ENCODE measurements at regions not wholly inside any gene's neighbourhood (a gene's known extent, or its start where the extent isn't known, plus 50 kb on each side); places are given as distances from the start of the nearest gene placed in this dataset.

GRCh38 chr3:96631050-96631449 lies 183.3 kb upstream of the EPHA6 start:
- Histone ChIP-seq H3K9me1 (replicated peaks; ENCODE audit: control insufficient read depth, extremely low read depth, insufficient read depth, low read length) (no peaks in the 10 kb centered on the region), H3K4me3 (replicated peaks in 1 of 3; ENCODE audit: insufficient read depth in 1 of 3, low read depth in 1 of 3, low read length in 3 of 3) (no peak overlapping the region), H2AFZ (ENCODE audit: low read depth, low read length) (no peak overlapping the region), H4K20me1 (replicated peaks; ENCODE audit: control insufficient read depth, extremely low read depth, insufficient read depth, low read length) (no peaks in the 10 kb centered on the region), H3K9me3 (replicated peaks; ENCODE audit: control insufficient read depth, insufficient read depth, low read length) (no peaks in the 10 kb centered on the region), H3K27ac (ENCODE audit: insufficient read depth, low read depth, low read length) (no peak overlapping the region), H3K9ac (replicated peaks; ENCODE audit: extremely low read depth, insufficient read depth, low read length) (no peak overlapping the region), H3K79me2 (ENCODE audit: control insufficient read depth, insufficient read depth, low read length) (no peaks in the 10 kb centered on the region), H3K4me1 (ENCODE audit: control insufficient read depth, extremely low read depth, insufficient read depth, low read length) (no peaks in the 10 kb centered on the region), H3K4me2 (ENCODE audit: insufficient read depth, low read length) (no peak overlapping the region), H3K27me3 (ENCODE audit: control insufficient read depth in 2 of 2, insufficient read depth in 2 of 2, low read length in 2 of 2) (no peaks in the 10 kb centered on the region), H3K36me3 (ENCODE audit: control insufficient read depth in 2 of 2, extremely low read depth in 1 of 2, insufficient read depth in 2 of 2, low read length in 2 of 2) (no peaks in the 10 kb centered on the region)
- ChIA-PET CTCF (no interaction called here), POLR2A (no interaction called here)
- DNase-seq (ENCODE audit: low read depth, low spot score) (no peak), FAIRE-seq (no peak)
- TF ChIP-seq POLR2AphosphoS5 (IDR thresholded peaks at IDR 0.05; ENCODE audit: insufficient read depth, low read depth, low read length) (no peak), FOS (IDR thresholded peaks at IDR 0.05; ENCODE audit: borderline replicate concordance, insufficient read depth, low read length) (no peak), JUN (IDR thresholded peaks at IDR 0.05; ENCODE audit: borderline replicate concordance, insufficient read depth, insufficient read length, low read depth) (no peak), MYC (IDR thresholded peaks at IDR 0.05; ENCODE audit: low read depth, low read length) (no peak)
- intact Hi-C loops (cut with micrococcal nuclease) (no loop called here), dilution Hi-C loops (cut with MboI; ENCODE audit: extremely low pct_ligation_motif_present, low sequenced_read_pairs) (no loop called here)
- no TSS peak for BruUV-seq (replicated peaks)

- POLR2A ChIA-PET = no interaction called here
- Histone ChIP-seq H2AFZ (ENCODE audit: low read depth, low read length) (no peak overlapping the region), H3K9me1 (replicated peaks; ENCODE audit: control insufficient read depth, extremely low read depth, insufficient read depth, low read length) (no peaks in the 10 kb centered on the region), H3K36me3 (ENCODE audit: control insufficient read depth in 2 of 2, extremely low read depth in 1 of 2, insufficient read depth in 2 of 2, low read length in 2 of 2) (no peaks in the 10 kb centered on the region), H3K4me3 (replicated peaks in 1 of 3; ENCODE audit: insufficient read depth in 1 of 3, low read depth in 1 of 3, low read length in 3 of 3) (no peak overlapping the region), H3K9ac (replicated peaks; ENCODE audit: extremely low read depth, insufficient read depth, low read length) (no peak overlapping the region), H4K20me1 (replicated peaks; ENCODE audit: control insufficient read depth, extremely low read depth, insufficient read depth, low read length) (no peaks in the 10 kb centered on the region), H3K27ac (ENCODE audit: insufficient read depth, low read depth, low read length) (no peak overlapping the region), H3K9me3 (replicated peaks; ENCODE audit: control insufficient read depth, insufficient read depth, low read length) (no peaks in the 10 kb centered on the region), H3K27me3 (ENCODE audit: control insufficient read depth in 2 of 2, insufficient read depth in 2 of 2, low read length in 2 of 2) (no peaks in the 10 kb centered on the region), H3K79me2 (ENCODE audit: control insufficient read depth, insufficient read depth, low read length) (no peaks in the 10 kb centered on the region), H3K4me2 (ENCODE audit: insufficient read depth, low read length) (no peak overlapping the region), H3K4me1 (ENCODE audit: control insufficient read depth, extremely low read depth, insufficient read depth, low read length) (no peaks in the 10 kb centered on the region)
- FAIRE-seq (no peak), DNase-seq (ENCODE audit: low read depth, low spot score) (no peak)
- no TSS peak for BruUV-seq (replicated peaks)
- intact Hi-C loops (cut with micrococcal nuclease) = no loop called here
- TF ChIP-seq MAX (IDR thresholded peaks at IDR 0.05; ENCODE audit: insufficient read depth, insufficient read length) (no peak), CTCF (IDR thresholded peaks at IDR 0.05; ENCODE audit: extremely low read depth in 1 of 2, insufficient read depth in 1 of 2, low read depth in 1 of 2, low read length in 2 of 2) (no peak), EZH2 (IDR thresholded peaks at IDR 0.05; ENCODE audit: borderline replicate concordance, low read depth, low read length, severe bottlenecking) (no peak), MYC (IDR thresholded peaks at IDR 0.05; ENCODE audit: low read depth, low read length) (no peak), JUN (IDR thresholded peaks at IDR 0.05; ENCODE audit: borderline replicate concordance, insufficient read depth, insufficient read length, low read depth) (no peak), POLR2A (IDR thresholded peaks at IDR 0.05; ENCODE audit: low read depth, low read length) (no peak), POLR2AphosphoS5 (IDR thresholded peaks at IDR 0.05; ENCODE audit: insufficient read depth, low read depth, low read length) (no peak), FOS (IDR thresholded peaks at IDR 0.05; ENCODE audit: borderline replicate concordance, insufficient read depth, low read length) (no peak), GATA2 (IDR thresholded peaks at IDR 0.05; ENCODE audit: insufficient read depth, insufficient read length, low read depth, low read length) (no peak)
- dilution Hi-C loops (cut with MboI; ENCODE audit: extremely low pct_ligation_motif_present, low sequenced_read_pairs) = no loop called here
- CTCF ChIA-PET = no interaction called here
Observed at GRCh38 chr3:96646596-96646995, 167.8 kb upstream of the EPHA6 start.

Data from endothelial cell of umbilical vein (primary cell).